Common myeloid progenitor, CD34-positive (primary cell): ENCODE measurements at regions not wholly inside any gene's neighbourhood (a gene's known extent, or its start where the extent isn't known, plus 50 kb on each side); places are given as distances from the start of the nearest gene placed in this dataset.

ENCODE experiments used
- CTCF ChIA-PET: fragments of 350-600 bp; sonication (Branson Sonifier 250); formaldehyde crosslinking; loops from one replicate; lab custom pipeline; 2021; ENCODE audit warnings: antibody characterized with exemption; lab: Charles Lee
- POLR2A ChIA-PET: fragments of 350-600 bp; sonication (Branson Sonifier 250); formaldehyde crosslinking; loops from one replicate; lab custom pipeline; 2021; ENCODE audit warnings: antibody characterized with exemption; lab: Charles Lee
- DNase-seq, 3 donors: peaks; one replicate each; pipeline versions ENCODE4 v3.0.0 to v3.0.0-alpha.2; 2013
- H3K27ac ChIP-seq, 2 experiments: 1 replicate in 1 of 2; 2 replicates in 1 of 2; pipeline ENCODE4 v1.7.0; 2013; ENCODE audit warnings: inconsistent platforms in 2 of 2, low read length in 2 of 2, mild to moderate bottlenecking in 2 of 2, low read depth in 1 of 2, moderate library complexity in 1 of 2; ENCODE audit not compliant: severe bottlenecking in 2 of 2, insufficient read depth in 1 of 2, poor library complexity in 1 of 2
- H3K27me3 ChIP-seq, 5 experiments: replicated peaks in 2 of 5; 1 replicate in 3 of 5; 2 replicates in 2 of 5; pipeline versions ENCODE4 v1.6.1 to v1.7.0; 2013; ENCODE audit warnings: low read length in 4 of 5, mild to moderate bottlenecking in 2 of 5, moderate library complexity in 2 of 5, inconsistent platforms in 1 of 5; ENCODE audit not compliant: insufficient read depth in 5 of 5, control insufficient read depth in 4 of 5
- H3K36me3 ChIP-seq, 4 experiments: 1 replicate in 2 of 4; 2 replicates in 2 of 4; pipeline versions ENCODE4 v1.6.1 to v1.7.0; 2013; ENCODE audit warnings: low read length in 3 of 4, control low read depth in 1 of 4, mild to moderate bottlenecking in 1 of 4; ENCODE audit not compliant: control insufficient read depth in 4 of 4, insufficient read depth in 4 of 4
- H3K4me1 ChIP-seq, 4 experiments: 1 replicate in 3 of 4; 2 replicates in 1 of 4; pipeline versions ENCODE4 v1.6.1 to v1.7.1; 2013; ENCODE audit warnings: low read length in 3 of 4, mild to moderate bottlenecking in 3 of 4, control low read depth in 1 of 4, inconsistent platforms in 1 of 4, moderate library complexity in 1 of 4; ENCODE audit not compliant: control insufficient read depth in 4 of 4, insufficient read depth in 4 of 4; ENCODE audit errors: control extremely low read depth in 1 of 4
- H3K4me3 ChIP-seq, 7 experiments: 1 replicate in 4 of 7; 2 replicates in 3 of 7; pipeline versions ENCODE4 v1.5.1 to v1.7.0; 2013; ENCODE audit warnings: mild to moderate bottlenecking in 7 of 7, low read length in 6 of 7, moderate library complexity in 6 of 7, inconsistent platforms in 2 of 7, low read depth in 2 of 7, control low read depth in 1 of 7; ENCODE audit not compliant: insufficient read depth in 4 of 7, control insufficient read depth in 1 of 7; ENCODE audit errors: extremely low read depth in 1 of 7
- H3K9me3 ChIP-seq, 5 experiments: 1 replicate in 4 of 5; 2 replicates in 1 of 5; pipeline versions ENCODE4 v1.6.1 to v1.7.1; 2013; ENCODE audit warnings: low read length in 4 of 5, mild to moderate bottlenecking in 2 of 5, inconsistent platforms in 1 of 5, low read depth in 1 of 5, moderate library complexity in 1 of 5; ENCODE audit not compliant: control insufficient read depth in 4 of 5, insufficient read depth in 2 of 5; ENCODE audit errors: control extremely low read depth in 1 of 5
- WGBS: methylation state at CpG from one replicate; pipeline ENCODE4 v1.1.5; 2013; ENCODE audit not compliant: insufficient coverage; 5-methylcytosine and 5-hydroxymethylcytosine counted together

DNA sequence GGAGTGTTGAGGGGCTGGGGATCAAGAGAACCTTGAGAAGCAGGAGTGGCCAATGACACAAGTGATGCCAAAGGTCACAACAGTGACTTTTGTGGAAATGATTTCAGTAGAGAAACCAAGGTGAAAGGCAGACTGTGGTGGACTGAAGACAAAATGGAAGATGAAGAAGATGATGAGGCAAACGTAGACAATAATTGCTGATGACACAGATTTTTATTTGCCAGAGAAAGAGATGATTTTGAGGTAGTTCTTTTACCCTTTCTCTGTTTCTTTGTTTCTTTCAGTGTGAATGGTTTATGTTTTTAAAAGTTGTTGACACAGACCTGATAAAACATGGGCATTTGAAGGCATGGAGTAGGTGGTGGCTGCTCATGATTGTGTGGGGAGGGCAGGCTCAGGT is 121.0 kb upstream of the ARGLU1 start:
- ChIA-PET CTCF (no interaction called here), POLR2A (no interaction called here)
- H3K4me1 ChIP-seq, result peaks cover 0 to 1% (median 0%) of the 10 kb centered on the region in 4 experiments
- 100% methylated on average over 1 of the region's 1 CpG for WGBS
- H3K4me3 ChIP-seq, result no peak overlapping the region
- H3K36me3 ChIP-seq, result no peaks in the 10 kb centered on the region
- H3K27me3 ChIP-seq, result no peaks in the 10 kb centered on the region
- H3K27ac ChIP-seq, result no peak overlapping the region
- no peak for DNase-seq
- no peaks in the 10 kb centered on the region for H3K9me3 ChIP-seq

DNA sequence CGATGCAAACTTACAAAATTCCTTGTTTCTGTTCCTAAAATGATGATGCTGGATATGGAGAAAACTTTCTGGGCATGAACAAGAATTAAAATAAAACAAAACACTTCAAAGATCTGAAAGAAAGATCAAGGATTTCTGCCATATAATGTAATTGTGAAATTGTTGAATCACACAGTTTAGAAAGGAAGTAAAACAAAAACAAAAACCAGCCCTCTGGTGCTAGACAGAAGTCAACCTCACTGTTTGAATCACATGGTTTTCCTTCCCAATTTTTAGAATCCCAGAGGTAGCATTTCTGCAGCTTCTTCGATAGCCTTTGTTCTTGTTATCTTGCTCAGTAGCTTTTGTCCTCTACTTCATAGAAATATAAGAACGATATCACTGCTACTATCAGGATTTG is 118.2 kb upstream of the ARGLU1 start:
- Histone ChIP-seq H3K27me3 (no peaks in the 10 kb centered on the region), H3K4me3 (no peak overlapping the region), H3K4me1 (peaks cover 0 to under 1% (median 0%) of the 10 kb centered on the region in 4 experiments), H3K36me3 (no peaks in the 10 kb centered on the region), H3K9me3 (no peaks in the 10 kb centered on the region), H3K27ac (no peak overlapping the region)
- DNase-seq, result no peak
- WGBS, result 49% methylated on average over 2 of the region's 3 CpGs
- POLR2A ChIA-PET, result no interaction called here
- CTCF ChIA-PET, result no interaction called here

DNA sequence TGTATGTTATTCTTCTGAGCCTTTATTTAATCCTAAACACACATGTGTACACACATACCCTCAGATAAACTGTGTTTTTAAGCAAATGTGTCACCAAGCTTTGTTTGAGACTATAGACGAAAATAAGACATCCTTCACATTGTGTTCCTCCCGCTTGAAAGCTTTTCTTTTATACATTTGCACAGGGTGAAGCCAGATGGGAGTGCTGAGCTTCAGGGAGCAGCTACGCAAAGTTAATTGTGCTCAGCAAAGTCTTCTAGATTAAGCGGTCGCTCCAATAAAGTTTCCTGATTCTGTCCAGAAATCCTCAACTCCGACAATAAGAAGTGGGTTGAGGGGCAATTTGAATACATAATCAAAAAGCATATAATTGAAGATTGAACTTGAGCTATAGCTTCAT is 117.2 kb upstream of the ARGLU1 start:
- Histone ChIP-seq H3K27ac (no peak overlapping the region), H3K4me1 (peaks cover 0 to 2% (median 0%) of the 10 kb centered on the region in 4 experiments), H3K27me3 (no peaks in the 10 kb centered on the region), H3K4me3 (no peak overlapping the region), H3K36me3 (no peaks in the 10 kb centered on the region), H3K9me3 (no peaks in the 10 kb centered on the region)
- ChIA-PET POLR2A (no interaction called here), CTCF (no interaction called here)
- 83% methylated on average over 1 of the region's 6 CpGs for WGBS
- DNase-seq, result no peak

DNA sequence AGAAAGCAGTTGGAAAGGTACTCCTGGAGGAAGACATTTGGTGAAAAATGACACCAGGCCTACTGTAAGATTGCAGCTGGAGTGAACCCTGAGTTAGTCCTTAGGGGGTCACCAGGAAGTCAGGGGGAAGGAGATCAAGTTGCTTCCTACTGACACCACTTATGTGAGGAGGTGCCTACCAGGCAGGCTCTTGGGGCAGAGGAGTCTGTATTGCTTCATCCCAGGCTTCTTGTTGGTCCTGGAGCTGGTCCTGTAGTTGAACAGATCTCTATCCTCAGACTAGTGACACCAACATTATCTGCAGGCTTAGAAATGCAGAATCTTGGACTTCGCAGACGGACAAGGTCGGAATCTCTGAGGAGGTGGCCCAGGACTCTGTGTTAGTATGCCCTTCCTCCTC is 116.0 kb upstream of the ARGLU1 start:
- POLR2A ChIA-PET, result no interaction called here
- peaks cover 0 to 2% (median 0%) of the 10 kb centered on the region in 4 experiments for H3K4me1 ChIP-seq
- H3K36me3 ChIP-seq, result no peaks in the 10 kb centered on the region
- no peak for DNase-seq
- CTCF ChIA-PET, result no interaction called here
- 94% methylated on average over 3 of the region's 3 CpGs for WGBS
- H3K4me3 ChIP-seq, result no peak overlapping the region
- no peaks in the 10 kb centered on the region for H3K27me3 ChIP-seq
- no peak overlapping the region for H3K27ac ChIP-seq
- H3K9me3 ChIP-seq, result no peaks in the 10 kb centered on the region

DNA sequence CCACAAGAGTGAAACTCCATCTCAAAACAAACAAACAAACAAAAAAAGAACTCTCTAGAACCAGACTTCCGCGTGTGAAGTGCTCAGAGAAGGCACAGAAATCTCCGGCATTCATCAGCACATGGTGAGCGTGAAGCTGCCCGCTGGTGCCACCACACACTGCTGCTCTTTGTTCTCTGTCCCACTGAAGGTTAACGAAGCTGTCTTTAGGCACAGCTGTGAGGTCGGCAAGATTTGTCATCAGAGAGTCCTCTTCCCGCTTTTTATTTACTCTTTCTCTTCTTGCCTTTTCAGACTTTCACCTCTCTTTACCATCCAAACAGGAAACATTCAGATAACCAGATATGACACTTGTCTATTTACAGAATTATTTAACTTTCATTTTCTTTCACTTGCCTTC is 115.2 kb upstream of the ARGLU1 start:
- H3K36me3 ChIP-seq, result no peaks in the 10 kb centered on the region
- CTCF ChIA-PET, result no interaction called here
- no peaks in the 10 kb centered on the region for H3K27me3 ChIP-seq
- POLR2A ChIA-PET, result no interaction called here
- H3K4me1 ChIP-seq, result peaks cover 0 to 2% (median 0%) of the 10 kb centered on the region in 4 experiments
- no peak for DNase-seq
- no peaks in the 10 kb centered on the region for H3K9me3 ChIP-seq
- 91% methylated on average over 8 of the region's 8 CpGs for WGBS
- no peak overlapping the region for H3K27ac ChIP-seq
- H3K4me3 ChIP-seq, result no peak overlapping the region

DNA sequence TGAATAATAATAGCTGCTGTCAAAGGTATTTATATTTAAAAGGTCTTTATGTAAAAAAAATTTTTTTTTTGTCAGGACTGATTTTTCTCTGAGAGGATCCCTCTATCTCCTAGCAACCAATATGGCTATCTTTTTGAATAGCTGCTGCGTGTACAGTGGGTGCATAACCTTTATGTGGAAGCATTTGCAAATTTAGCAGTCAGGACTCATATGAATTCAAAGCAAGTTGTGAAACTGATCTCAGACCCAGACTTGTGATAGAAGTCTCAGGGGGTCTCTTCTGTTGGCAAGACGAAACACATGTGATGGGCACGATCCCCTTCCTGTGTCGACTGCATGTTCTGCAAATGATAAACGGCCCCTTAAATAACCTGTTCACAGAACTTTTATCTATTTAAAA is 114.1 kb upstream of the ARGLU1 start:
- H3K4me3 ChIP-seq, result no peak overlapping the region
- no peaks in the 10 kb centered on the region for H3K36me3 ChIP-seq
- CTCF ChIA-PET, result no interaction called here
- H3K4me1 ChIP-seq, result peaks cover 0 to 2% (median 0%) of the 10 kb centered on the region in 4 experiments
- H3K27ac ChIP-seq, result no peak overlapping the region
- H3K27me3 ChIP-seq, result no peaks in the 10 kb centered on the region
- 100% methylated on average over 3 of the region's 5 CpGs for WGBS
- no peaks in the 10 kb centered on the region for H3K9me3 ChIP-seq
- DNase-seq, result no peak
- POLR2A ChIA-PET, result no interaction called here

DNA sequence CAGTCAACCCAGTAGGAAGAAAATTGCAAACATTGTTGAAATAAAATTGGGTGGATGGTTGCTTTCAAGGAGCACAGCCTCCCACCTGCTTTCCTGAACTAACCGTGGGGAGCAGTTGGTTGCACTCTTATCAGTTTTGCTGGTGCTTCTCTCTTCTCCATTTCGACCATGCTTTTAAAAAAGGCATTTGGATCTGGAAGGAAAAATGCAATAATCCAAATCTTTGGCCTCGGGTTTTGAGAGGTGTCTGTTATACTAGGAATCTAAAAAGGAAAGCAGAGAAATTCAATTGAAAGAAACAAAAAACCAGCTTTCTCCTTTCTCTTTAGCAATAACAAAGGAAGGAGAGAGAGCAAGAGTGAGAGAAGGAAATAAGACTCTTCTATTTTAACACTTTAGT is 113.6 kb upstream of the ARGLU1 start:
- Histone ChIP-seq H3K4me3 (no peak overlapping the region), H3K36me3 (no peaks in the 10 kb centered on the region), H3K27ac (no peak overlapping the region), H3K9me3 (no peaks in the 10 kb centered on the region), H3K4me1 (peaks cover 0 to 2% (median 0%) of the 10 kb centered on the region in 4 experiments), H3K27me3 (no peaks in the 10 kb centered on the region)
- CTCF ChIA-PET, result no interaction called here
- 14% methylated on average over 1 of the region's 3 CpGs for WGBS
- no peak for DNase-seq
- POLR2A ChIA-PET, result no interaction called here
